Fibroblast of mammary gland (primary cell): ENCODE measurements at regions not wholly inside any gene's neighbourhood (a gene's known extent, or its start where the extent isn't known, plus 50 kb on each side); places are given as distances from the start of the nearest gene placed in this dataset.
A peak's percentile ranks its signal among the peaks of the same experiment; 100 is the strongest.

Experiments
- DNase-seq: peaks from one replicate; pipeline ENCODE4 v3.0.0-alpha.2; 2010; ENCODE audit warnings: low read depth
- H3K4me3 ChIP-seq: 2 replicates; pipeline ENCODE4 v1.5.1; 2011; ENCODE audit warnings: low read depth, mild to moderate bottlenecking, low read length, moderate library complexity; ENCODE audit not compliant: control insufficient read depth
- TF ChIP-seq, protein P1 (sequence below): conservative IDR thresholded peaks from 2 replicates; pipeline ENCODE4 v1.5.1; 2011; ENCODE audit warnings: low read depth, low read length, inconsistent platforms; ENCODE audit not compliant: control insufficient read depth, insufficient read depth

DNA sequence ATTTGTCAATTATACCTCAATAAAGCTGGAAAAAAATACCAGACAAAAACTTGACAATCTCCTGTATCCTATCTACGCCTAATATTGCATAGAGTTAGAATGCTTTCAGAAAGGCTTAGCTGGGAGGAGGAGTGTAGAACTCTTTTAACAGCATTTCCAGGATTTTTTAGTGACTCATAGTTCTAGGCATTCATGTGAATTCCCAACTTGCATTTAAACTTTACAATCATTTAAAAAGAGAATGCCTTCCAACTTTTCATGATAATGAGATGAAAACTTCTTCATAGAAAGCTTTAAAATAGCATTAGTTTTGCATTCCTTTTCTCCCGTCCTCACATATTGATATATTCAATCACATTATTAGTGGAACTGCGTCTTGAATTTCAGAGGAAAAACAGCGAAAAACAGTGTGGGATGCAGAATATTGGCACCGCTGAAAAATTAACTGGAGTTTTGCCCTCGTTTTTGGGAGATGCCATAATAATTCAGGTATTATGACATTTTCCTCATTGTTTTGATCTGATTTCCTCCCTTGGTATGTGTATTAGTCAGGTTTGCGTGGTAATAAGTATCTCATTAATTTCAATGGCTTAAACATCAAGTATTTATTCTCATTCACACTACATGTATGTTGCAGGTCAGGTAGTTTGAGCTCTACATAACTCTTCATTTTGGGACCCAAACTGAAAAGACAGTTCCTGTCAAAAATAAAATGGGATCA is 293.2 kb upstream of the FIGN start:
- no peak overlapping the region for H3K4me3 ChIP-seq
- DNase-seq: peak; percentile 27
- TF ChIP-seq, protein P1, sequence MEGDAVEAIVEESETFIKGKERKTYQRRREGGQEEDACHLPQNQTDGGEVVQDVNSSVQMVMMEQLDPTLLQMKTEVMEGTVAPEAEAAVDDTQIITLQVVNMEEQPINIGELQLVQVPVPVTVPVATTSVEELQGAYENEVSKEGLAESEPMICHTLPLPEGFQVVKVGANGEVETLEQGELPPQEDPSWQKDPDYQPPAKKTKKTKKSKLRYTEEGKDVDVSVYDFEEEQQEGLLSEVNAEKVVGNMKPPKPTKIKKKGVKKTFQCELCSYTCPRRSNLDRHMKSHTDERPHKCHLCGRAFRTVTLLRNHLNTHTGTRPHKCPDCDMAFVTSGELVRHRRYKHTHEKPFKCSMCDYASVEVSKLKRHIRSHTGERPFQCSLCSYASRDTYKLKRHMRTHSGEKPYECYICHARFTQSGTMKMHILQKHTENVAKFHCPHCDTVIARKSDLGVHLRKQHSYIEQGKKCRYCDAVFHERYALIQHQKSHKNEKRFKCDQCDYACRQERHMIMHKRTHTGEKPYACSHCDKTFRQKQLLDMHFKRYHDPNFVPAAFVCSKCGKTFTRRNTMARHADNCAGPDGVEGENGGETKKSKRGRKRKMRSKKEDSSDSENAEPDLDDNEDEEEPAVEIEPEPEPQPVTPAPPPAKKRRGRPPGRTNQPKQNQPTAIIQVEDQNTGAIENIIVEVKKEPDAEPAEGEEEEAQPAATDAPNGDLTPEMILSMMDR: no peak

DNA sequence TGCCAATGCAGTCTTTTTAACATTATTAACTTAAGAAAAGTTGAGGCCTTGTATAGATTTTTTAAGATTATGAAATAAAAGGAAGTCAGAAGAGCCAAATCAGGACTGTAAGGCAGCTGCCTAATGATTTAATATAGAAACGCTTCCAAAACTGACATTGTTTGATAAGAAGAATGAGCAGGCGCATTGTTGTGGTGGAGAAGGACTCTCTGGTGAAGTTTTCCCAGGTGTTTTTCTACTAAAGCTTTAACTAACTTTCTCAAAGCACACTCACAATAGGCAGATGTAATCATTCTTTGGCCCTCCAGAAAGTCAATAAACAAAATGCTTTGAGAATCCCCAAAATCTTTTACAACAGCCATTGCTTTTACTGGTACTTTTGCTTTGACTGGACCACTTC is 288.6 kb upstream of the FIGN start:
- TF ChIP-seq, protein P1: no peak
- no peak for DNase-seq
- no peak overlapping the region for H3K4me3 ChIP-seq

DNA sequence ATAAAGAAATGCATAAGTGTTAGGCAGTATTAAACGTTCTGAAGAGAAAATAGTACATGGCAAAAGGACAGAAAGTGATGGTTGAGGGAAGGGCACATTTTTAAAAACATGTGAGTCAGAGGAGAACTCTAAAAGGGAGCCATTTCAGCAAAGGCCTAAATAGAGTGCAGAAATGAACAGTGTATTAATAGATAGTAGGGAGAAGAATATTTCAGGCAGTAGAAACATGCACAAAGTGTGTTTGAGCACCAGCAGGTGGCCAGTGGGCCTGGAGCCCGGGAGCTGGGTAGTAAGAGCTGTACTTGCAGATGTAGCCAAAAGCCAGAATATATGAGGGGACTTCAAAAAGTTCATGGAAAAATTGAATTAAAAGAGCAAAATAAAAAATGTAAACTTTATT is 288.1 kb upstream of the FIGN start:
- DNase-seq: no peak
- TF ChIP-seq, protein P1: no peak

DNA sequence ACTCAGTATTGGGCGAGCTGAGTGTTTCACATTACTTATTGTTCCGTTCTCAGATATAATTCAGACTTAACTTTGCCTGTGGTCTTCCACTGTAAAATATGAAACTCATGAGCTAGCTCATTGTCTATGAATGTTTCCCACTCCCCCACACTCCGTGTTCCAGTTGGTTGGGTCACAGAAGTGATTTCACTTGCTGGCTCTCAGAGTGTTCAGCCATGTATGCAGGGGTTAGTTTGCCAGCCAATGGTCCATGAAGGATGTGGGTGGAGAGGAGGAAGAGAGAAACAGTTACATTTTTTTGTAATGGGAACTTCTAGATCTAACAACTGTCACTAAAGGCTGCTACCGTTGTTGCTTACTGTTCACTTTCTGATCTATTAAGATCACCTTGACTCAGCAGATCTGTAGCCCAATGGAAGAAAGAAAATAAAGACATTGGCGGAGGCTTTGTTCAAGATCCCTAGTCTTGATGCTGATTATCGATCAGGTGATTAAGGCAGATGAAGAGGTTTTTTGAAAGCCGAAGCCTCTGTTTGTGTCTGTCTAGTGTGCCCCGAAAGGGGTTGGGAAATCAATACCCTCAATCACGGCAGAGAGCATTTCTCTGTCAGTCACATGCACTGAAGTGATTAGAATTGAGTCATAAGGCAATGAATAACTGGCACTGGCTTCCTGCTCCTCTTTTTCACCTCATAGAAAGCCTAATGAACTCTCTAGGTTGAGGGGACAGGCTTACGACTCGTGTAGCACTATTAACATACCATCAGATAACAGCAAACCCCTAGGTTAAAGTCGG is 279.7 kb upstream of the FIGN start:
- DNase-seq: peak; percentile 24
- H3K4me3 ChIP-seq: no peak overlapping the region
- TF ChIP-seq, protein P1: no peak

More for the DNA sequence above, 288.1 kb upstream of the FIGN start:
- no peak overlapping the region for H3K4me3 ChIP-seq

DNA sequence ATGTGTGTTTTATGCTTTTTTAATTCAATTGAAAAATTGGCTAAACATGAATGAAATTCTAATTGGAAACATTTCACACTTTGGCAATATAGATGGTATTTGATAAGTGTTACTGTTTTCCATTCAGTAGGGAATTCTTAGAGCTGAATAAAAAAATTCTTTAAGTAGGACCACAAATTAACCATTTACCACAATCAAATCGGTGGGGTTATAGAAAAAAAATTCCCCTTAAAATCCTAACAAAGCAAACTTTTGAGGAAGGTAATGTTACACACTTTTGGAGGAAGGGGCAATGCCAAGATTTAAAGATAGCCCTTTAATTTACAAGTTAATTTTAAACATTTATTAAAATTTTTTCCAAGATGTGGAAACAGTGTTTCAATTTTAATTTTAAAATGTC is 279.0 kb upstream of the FIGN start:
- DNase-seq: no peak
- no peak overlapping the region for H3K4me3 ChIP-seq
- TF ChIP-seq, protein P1: no peak

DNA sequence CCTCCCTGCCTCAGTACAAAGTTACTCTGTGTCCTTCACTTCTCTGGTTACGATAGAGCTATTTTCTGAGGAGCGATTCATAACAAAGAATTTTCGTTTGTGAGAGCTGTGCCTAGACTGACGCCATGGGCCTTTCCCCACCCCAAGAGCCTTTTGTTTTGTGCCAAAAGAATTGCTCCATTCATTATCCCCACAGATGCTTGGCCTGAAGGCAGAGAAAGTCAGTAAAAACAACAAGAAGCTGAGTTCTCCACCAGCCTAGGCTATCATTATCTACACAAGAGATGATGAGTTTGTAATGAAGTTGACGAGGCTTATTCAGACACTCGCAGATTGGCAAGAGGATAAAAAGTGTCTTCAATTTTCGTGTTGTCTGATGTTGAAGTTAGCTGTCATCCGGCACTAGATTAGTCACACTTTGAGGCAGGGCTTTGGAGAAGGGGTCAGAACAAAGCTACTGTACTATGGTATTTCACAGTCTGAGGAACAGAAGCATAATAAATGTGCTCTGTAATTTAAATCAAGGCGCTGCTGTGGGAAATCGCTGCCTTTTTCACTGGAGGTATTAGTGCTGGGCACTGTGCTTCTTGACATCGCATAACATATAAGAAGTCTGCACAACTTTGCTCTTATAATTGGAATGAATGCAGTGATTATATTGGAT is 278.4 kb upstream of the FIGN start:
- TF ChIP-seq, protein P1: no peak
- DNase-seq: peak; percentile 42
- no peak overlapping the region for H3K4me3 ChIP-seq
